ENCODE measurements at regions not wholly inside any gene's neighbourhood (a gene's known extent, or its start where the extent isn't known, plus 50 kb on each side); places are given as distances from the start of the nearest gene placed in this dataset.
"Not testable (repeated sequence)": the region's sequence is repeated elsewhere in the genome, so short reads cannot be mapped to it uniquely, and the experiment has no call there.

GRCh38 chr1:146710838-146711521 is 227.1 kb upstream of the NBPF12 start:
- DNase-seq, result peak in 1 of 2 experiments; percentile 1

- DNase-seq, result not testable (repeated sequence)
Observed at GRCh38 chr1:146709302-146709701, 228.8 kb upstream of the NBPF12 start.

GRCh38 chr1:146704162-146704724 is 233.9 kb upstream of the NBPF12 start:
- DNase-seq, result not testable (repeated sequence)

- DNase-seq, result not testable (repeated sequence)
Observed at GRCh38 chr1:146701320-146701719, 236.8 kb upstream of the NBPF12 start.

- DNase-seq, result not testable (repeated sequence)
Observed at GRCh38 chr1:146695388-146695787, 242.7 kb upstream of the NBPF12 start.

- DNase-seq, result not testable (repeated sequence)
Observed at GRCh38 chr1:146691798-146692197, 246.3 kb upstream of the NBPF12 start.

GRCh38 chr1:146688893-146689292 is 249.2 kb upstream of the NBPF12 start:
- not testable (repeated sequence) for DNase-seq

GRCh38 chr1:146686777-146687366 is 251.3 kb upstream of the NBPF12 start:
- not testable (repeated sequence) for DNase-seq

GRCh38 chr1:146683126-146683429 is 255.0 kb upstream of the NBPF12 start:
- DNase-seq, result not testable (repeated sequence)

GRCh38 chr1:146682227-146683125 is 255.6 kb upstream of the NBPF12 start:
- DNase-seq, result not testable (repeated sequence)

- DNase-seq, result not testable (repeated sequence)
Observed at GRCh38 chr1:146673729-146674299, 264.3 kb upstream of the NBPF12 start.

- not testable (repeated sequence) for DNase-seq
Observed at GRCh38 chr1:146672608-146673007, 265.5 kb upstream of the NBPF12 start.

- not testable (repeated sequence) for DNase-seq
Observed at GRCh38 chr1:146671588-146671987, 266.5 kb upstream of the NBPF12 start.

- not testable (repeated sequence) for DNase-seq
Observed at GRCh38 chr1:146670832-146671566, 267.1 kb upstream of the NBPF12 start.

GRCh38 chr1:146666275-146666674 is 271.8 kb upstream of the NBPF12 start:
- DNase-seq, result not testable (repeated sequence)

- not testable (repeated sequence) for DNase-seq
Observed at GRCh38 chr1:146660242-146660641, 277.9 kb upstream of the NBPF12 start.

- DNase-seq, result not testable (repeated sequence)
Observed at GRCh38 chr1:146656356-146657060, 281.6 kb upstream of the NBPF12 start.

GRCh38 chr1:146654763-146655162 is 283.4 kb upstream of the NBPF12 start:
- not testable (repeated sequence) for DNase-seq

GRCh38 chr1:146645978-146646604 is 292.0 kb upstream of the NBPF12 start:
- DNase-seq, result not testable (repeated sequence)

- not testable (repeated sequence) for DNase-seq
Observed at GRCh38 chr1:146641534-146641933, 296.6 kb upstream of the NBPF12 start.

- not testable (repeated sequence) for DNase-seq
Observed at GRCh38 chr1:146640671-146641070, 297.5 kb upstream of the NBPF12 start.
